NCI-H748 (cell line): ENCODE measurements at regions not wholly inside any gene's neighbourhood (a gene's known extent, or its start where the extent isn't known, plus 50 kb on each side); places are given as distances from the start of the nearest gene placed in this dataset.

ENCODE experiments used
- DNase-seq: peaks from one replicate; lab custom pipeline; 2025; ENCODE audit not compliant: unreplicated experiment; lab: John Stamatoyannopoulos, UW

GRCh38 chr3:74066456-74066855 lies 441.7 kb upstream of the PDZRN3 start:
- DNase-seq = no peak

GRCh38 chr3:74059923-74060600 lies 435.3 kb upstream of the PDZRN3 start:
- DNase-seq = no peak

GRCh38 chr3:74059301-74059922 lies 434.7 kb upstream of the PDZRN3 start:
- no peak for DNase-seq

- no peak for DNase-seq
These were observed 432.4 kb upstream of the PDZRN3 start for GRCh38 chr3:74057169-74057568.

GRCh38 chr3:74055061-74055460 lies 430.3 kb upstream of the PDZRN3 start:
- DNase-seq = peak; percentile 76

GRCh38 chr3:74054566-74054965 lies 429.8 kb upstream of the PDZRN3 start:
- DNase-seq = no peak

GRCh38 chr3:74053970-74054516 lies 429.3 kb upstream of the PDZRN3 start:
- no peak for DNase-seq

GRCh38 chr3:74049444-74049843 lies 424.7 kb upstream of the PDZRN3 start:
- no peak for DNase-seq

GRCh38 chr3:74048699-74049098 lies 424.0 kb upstream of the PDZRN3 start:
- DNase-seq = no peak

GRCh38 chr3:74045000-74045399 lies 420.3 kb upstream of the PDZRN3 start:
- DNase-seq = no peak

- peak; percentile 58 for DNase-seq
These were observed 416.4 kb upstream of the PDZRN3 start for GRCh38 chr3:74041068-74041675.

- DNase-seq = no peak
These were observed 414.4 kb upstream of the PDZRN3 start for GRCh38 chr3:74039105-74039504.

- no peak for DNase-seq
These were observed 411.8 kb upstream of the PDZRN3 start for GRCh38 chr3:74036568-74036967.

GRCh38 chr3:74036102-74036501 lies 411.4 kb upstream of the PDZRN3 start:
- no peak for DNase-seq

GRCh38 chr3:74033806-74034205 lies 409.1 kb upstream of the PDZRN3 start:
- DNase-seq = no peak

GRCh38 chr3:74033381-74033780 lies 408.6 kb upstream of the PDZRN3 start:
- peak; percentile 68 for DNase-seq

GRCh38 chr3:74027121-74027520 lies 402.4 kb upstream of the PDZRN3 start:
- DNase-seq = no peak

- no peak for DNase-seq
These were observed 398.7 kb upstream of the PDZRN3 start for GRCh38 chr3:74023395-74023794.

- peak; percentile 16 for DNase-seq
These were observed 396.7 kb upstream of the PDZRN3 start for GRCh38 chr3:74021449-74021848.

- DNase-seq = no peak
These were observed 385.5 kb upstream of the PDZRN3 start for GRCh38 chr3:74009961-74010844.

GRCh38 chr3:74004386-74004785 lies 379.6 kb upstream of the PDZRN3 start:
- no peak for DNase-seq
